CD4-positive, alpha-beta T cell treated with Interleukin-21 for 1 hour (primary cell): ENCODE measurements at regions not wholly inside any gene's neighbourhood (a gene's known extent, or its start where the extent isn't known, plus 50 kb on each side); places are given as distances from the start of the nearest gene placed in this dataset.

Experiments used
- DNase-seq: peaks from one replicate; pipeline ENCODE4 v3.0.0-alpha.2; 2020

GRCh38 chr9:89774858-89775370 lies 170.1 kb downstream of the GADD45G start:
- no peak for DNase-seq

DNA sequence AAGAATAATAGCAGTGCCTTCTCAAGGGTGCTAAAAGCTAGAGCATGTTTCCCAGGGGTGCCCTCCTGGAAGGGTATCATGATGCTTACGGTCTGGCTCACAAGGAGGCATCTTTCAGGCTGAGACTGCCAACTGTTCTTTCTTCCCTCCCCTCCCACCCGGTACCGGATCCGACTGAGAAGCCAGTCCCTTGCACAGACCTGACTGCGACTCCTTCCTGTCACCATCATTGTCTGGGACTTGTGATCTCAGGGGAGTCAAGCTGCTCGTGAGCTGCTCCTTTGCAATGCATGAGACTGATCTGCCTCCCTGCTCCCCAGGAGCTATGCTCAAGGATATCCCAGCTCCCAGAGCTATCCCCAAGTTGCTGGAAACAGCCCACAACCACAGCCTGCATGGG lies 170.8 kb downstream of the GADD45G start:
- DNase-seq, result no peak

DNA sequence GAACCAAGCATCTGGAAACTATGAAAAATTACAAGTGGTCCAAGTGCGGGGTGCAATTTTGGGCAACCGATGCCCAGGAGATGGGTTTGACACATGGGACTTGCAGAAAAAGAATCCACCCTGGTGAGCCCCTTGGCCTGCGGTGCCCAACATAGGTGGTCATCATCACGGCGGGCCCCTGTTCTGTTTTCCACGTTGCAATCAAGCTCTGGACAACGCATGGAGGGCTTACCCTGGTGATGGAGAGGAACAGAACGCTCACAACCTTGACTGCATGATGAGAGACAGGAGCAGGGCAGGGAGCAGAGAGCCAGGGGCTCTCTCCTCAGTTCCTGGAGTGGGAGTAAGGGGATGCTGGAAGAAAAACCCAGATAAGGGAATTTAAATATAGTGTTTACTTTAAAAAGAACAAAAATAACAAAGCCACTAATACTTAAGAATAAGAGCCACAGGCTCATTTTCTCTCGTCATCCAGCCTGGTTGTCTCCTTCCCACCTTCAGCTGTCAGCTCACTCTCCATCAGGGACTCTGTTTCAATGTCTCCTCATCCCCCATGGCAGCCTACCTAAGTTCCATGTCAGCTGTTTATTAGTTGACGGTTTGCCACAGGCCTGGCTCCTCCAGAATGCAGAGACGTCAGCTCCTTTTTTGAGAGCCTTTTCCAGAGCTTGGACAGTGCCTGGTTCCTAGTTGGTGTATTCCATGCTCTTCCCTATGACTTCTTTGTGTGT lies 172.1 kb downstream of the GADD45G start:
- DNase-seq, result no peak

DNA sequence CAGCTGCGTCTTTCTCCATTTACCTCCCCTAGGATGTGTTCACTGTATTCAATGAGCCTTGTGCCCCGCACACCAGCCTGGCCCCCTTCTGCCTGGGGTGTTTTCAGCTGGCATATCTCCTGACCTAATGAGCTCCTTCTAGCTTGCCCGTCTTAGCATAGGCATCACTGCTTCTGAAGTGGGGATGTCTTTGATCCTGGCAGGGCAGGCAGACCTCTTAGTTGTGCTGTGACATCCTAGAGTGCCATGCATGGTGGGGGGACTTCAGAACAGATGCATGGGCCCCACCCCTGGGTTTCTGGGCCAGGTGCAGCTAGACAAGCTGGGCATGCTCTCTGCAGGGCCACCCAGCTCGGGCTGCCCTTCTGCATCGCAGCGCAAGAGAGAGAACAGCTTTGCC lies 172.7 kb downstream of the GADD45G start:
- DNase-seq, result no peak

GRCh38 chr9:89778100-89779090 lies 173.6 kb downstream of the GADD45G start:
- no peak for DNase-seq

GRCh38 chr9:89779405-89780203 lies 174.8 kb downstream of the GADD45G start:
- DNase-seq, result no peak

DNA sequence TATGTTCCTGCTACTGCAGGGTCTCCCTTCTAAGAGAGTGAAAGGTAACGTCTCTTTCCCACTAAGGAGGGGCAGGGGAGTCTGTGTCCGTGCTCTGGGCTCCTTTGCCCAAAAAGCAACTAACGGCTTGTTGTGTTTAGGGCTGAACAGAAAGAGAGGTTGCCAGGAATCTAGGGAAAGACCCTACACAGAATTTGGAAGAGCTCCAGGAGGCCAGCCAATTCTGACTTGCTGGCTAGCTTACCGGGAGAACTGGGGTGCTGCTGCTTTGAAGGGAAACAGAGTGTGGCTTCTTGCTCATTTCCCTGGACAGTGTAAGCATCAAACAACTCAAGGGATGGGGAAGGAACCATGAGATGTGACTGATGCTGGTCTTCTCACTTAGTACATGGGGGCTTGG lies 176.1 kb downstream of the GADD45G start:
- no peak for DNase-seq

DNA sequence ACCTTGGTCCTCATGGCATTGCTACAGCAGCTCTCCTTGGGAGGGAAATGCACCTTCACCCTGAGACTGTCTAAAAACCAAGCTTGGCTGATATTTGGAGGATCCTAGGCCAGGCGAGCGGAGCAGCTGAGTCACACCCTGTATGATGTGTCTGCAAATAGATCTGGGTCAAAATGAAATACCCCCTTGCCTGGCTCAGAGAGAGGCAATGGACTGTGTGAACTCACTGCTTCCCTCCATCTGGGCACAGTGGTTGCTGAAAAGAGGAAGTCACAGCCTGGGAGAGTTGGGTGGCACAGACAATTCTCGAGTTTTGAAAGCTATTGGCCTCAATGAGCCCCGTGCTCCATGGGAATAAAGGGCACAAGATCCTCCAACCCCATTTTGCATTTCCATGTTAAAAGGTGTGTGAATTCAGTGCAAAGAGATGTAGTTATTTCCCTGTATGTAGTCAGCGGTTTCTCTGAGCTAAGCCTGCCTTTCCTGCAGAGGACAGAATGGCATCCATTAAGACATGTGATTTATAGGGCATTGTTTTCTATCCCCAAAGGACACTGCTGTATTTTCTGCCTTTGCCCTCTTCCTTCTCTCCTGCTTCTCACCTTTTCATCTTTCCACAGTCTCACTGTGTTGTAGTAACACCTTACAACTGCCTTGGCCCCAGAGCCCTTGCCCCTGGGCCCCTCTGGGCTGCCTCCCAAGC lies 177.2 kb downstream of the GADD45G start:
- no peak for DNase-seq

DNA sequence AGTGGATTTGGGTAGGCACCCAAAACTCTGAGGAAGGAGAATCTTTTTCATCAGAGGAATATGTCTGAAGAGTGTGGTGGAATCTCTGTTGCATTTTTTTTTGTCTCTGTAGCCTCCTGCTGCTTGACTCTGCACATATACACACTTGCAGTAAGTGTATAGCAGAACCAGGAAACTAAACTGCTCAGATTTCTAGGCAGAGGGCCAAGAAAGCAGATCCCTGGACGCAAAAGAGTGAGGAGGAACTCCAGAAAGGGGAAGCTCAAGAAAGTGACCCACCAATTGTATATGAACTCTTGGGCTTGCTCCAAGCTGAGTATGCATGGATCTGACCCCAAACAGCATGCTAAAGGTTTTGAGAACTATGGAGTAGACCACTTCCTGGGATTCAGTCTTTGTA lies 181.8 kb downstream of the GADD45G start:
- peak; percentile 9 for DNase-seq

GRCh38 chr9:89787595-89787994 lies 182.8 kb downstream of the GADD45G start:
- DNase-seq, result no peak

DNA sequence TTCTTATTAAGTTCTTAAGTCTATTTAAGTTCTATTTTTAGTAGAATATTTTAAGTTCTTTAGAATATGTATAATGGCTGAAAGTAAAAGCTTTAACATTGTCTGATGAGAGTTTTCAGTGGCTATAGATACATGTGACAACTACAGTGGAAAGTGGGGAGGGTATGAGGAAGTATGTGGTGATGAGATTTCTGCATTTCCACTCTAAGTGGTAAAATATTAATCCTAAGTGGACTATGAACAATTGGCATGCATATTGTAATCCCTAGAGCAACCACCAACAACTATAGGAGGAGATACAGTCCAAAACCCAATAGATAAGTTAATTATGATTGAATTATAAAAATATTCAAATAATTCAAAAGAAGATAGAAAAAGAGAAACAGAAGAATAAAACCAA lies 183.6 kb downstream of the GADD45G start:
- no peak for DNase-seq

DNA sequence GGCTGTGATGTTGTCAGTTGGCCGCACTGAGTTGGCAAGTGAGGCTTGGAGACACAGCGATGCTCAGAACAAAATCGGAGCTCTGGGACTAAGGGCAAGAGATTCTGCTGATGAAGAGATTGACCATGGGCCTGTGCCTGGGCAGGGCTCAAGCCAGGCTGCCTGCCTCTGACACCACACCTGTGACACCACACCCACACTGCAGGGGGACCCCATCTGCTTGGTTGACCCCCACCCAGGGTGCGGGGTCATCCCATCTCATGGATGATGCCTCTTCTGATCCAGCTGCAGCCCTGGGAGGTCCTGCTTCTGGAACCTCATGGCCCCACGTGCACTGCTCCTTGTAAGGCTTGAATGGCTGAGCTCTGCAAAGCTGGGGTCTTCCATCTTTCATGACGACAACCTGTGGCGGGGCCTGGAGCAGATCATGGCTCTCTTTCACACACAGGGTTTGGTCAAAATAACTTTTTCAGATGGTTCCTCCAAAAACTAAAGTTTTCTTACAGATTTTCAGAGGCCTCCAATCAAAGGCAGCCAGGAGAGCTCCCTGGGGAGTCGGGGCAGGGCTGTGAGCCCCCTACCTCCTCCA lies 185.2 kb downstream of the GADD45G start:
- no peak for DNase-seq

GRCh38 chr9:89790542-89791109 lies 185.8 kb downstream of the GADD45G start:
- DNase-seq, result no peak

DNA sequence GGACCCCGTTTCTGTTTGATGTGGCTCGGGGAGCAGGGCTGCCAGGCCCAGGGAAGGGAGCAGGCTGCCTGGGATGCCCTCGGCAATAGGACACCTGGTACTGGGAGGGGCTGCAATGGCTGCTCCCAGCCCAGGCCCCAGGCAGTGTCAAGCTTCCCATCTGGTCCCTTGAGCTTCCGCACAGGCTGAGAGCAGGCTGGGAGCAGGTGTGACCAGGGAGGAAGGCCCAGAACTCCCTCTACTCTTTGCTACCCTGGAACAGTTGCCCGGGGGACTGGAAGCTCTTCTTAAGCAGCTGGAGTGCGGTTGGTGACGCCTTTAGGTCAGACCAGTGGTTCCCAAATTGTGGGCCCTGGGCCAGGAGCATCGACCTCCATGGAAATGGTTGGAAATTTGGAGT lies 186.9 kb downstream of the GADD45G start:
- DNase-seq, result no peak

DNA sequence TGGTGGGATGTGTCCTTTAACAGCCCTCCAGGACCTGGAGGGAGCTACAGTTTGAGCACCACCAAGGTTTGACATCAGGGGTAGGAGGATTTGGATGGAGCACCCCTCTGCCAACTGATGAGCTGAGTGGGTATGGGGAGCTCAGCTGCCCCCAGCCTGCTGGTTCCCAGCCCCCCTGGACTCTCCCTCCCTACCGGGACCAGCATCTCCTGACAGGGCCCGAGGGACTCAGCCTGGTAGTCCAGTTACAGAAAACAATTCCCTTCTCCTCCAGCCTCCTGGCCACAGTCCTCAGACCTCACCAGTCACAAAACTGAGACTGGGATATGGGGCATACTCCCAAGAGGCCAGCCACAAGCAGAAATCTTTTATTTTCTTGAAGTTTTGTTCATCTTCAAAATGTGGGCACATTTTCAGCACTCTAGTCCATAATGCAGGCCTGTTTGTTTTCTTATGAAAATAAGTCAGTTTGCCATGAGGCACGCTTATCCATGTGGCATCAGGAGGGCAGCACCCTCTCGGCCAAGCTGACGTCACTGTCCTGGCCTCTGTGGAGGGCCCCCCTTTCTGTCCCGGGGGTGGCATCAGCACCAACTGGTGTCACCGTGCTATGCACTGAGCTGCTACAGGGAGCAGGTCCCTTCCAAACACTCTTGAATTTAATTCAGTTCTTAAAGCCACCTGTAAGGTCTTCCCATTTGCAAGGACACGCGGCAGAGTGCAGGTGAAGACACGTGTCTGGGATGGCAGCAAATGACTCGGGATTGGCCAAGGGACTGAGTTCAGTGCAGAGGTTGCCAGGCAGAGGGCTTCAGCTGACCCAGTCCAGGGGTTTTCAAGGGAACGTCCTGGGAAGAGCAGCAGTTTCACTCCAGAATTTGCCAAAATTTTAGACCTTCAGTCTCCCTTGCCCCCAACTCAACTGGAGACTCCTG lies 187.6 kb downstream of the GADD45G start:
- no peak for DNase-seq

DNA sequence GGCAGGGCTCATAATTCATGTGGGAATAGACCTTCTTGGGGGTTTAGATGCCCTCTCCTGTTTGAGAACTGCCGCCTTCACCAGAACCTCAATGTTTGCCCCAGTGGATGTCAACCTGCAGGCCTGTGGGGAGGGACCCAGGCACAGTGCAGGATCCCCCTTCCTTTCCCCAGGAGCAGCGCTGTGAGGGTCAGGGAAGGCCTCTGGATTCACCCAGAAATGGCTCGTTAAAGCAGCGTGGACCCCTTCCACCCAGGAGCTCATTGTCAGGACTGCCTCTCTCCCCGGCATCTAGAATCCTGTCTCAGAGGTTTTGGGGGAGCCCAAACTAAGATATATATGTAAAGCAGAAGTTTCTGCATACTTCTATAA lies 188.3 kb downstream of the GADD45G start:
- no peak for DNase-seq

DNA sequence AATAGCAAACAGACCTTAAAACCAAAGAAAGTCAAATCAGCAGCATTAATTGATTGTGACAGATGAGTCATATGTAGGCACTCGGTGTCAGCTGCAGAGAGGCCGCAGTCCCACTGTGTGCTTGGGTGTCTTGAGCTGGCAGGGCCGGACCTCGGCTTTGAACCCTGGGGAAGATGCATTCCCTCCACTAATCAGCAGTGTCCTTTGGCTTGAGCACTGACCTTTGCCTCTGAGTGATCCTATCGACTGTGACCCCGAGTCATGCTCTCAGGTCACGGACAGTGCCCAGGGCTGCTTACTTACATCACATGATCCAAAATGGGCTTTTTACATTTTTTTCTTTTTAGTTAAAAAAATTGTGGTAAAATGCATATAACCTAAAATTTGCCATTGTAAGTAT lies 188.7 kb downstream of the GADD45G start:
- no peak for DNase-seq

DNA sequence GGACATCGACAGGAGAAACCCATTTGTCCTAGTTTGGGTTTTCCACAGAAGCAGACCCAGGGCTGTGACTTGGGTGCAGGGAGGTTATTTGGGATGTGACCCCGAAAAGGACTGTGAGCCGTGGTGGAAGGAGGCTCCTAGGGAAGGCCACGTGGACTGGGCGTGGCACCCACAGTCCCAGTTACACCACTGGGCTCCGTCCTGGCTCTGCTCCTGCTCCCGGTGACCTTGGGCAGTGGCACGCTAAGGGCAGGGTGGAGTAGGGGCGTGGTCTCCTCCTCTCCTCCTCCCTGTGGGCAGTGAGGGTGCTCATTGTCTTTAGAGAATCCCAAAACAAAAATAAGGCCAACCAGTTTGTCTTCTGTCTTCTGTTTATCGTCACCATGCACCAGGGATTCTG lies 190.1 kb downstream of the GADD45G start:
- no peak for DNase-seq

DNA sequence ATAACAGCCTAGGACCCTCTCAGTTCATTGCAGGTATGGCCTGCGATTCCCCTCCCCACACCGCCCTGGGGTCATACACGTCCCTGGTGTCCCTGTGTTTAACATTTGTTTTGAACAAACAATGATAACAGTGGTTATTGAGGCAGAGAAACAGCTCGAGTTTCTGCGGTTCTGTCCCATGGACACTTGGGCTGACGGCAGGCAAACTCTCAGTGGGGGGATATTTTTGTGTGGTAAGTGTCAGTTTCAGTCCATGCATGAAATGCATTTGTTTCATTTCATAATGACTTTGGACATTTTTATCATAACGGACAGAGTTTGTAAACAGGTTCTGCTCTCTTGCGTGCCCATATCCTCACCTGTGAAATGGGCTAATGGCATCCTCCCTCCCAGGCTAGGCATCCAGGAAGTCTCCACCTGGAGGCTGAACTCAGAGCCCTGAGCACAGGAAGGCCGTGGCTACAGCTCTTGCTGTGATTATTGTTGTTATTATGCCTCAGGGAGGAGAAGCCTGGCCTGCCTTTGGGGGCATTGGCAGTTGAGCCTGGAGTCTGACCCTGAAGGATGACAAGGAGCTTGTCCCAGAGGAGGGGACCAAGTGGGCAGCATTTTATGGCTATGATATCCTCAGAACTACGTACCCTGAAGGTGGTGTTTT lies 190.9 kb downstream of the GADD45G start:
- no peak for DNase-seq

DNA sequence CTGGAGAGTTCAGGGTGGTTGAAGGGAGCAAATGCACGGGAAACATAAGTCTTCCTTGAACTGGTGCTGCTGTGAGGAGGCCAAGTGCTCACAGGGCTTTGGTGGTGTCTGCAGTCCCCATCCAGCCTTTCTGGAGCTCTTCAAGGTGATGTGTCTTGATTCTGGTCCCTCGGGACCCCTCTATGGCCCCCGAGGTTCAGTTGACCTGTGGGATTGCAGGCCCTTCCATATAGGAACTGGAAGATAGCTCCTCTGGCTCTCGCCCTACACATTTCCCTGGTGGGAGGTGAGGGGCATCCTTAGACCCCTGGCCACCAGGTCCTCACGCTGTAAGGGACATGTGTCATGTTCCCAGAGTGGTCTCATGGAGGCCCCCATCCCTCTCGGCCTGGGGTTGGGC lies 191.8 kb downstream of the GADD45G start:
- DNase-seq, result no peak
